Nephron progenitor cell (in vitro differentiated cells): ENCODE measurements at regions not wholly inside any gene's neighbourhood (a gene's known extent, or its start where the extent isn't known, plus 50 kb on each side); places are given as distances from the start of the nearest gene placed in this dataset.
"Not testable (repeated sequence)": the region's sequence is repeated elsewhere in the genome, so short reads cannot be mapped to it uniquely, and the experiment has no call there.

Experiments used
- DNase-seq: peaks from one replicate; pipeline ENCODE4 v3.0.0; 2021
- H3K27ac Mint-ChIP-seq: 2 replicates; pipeline ENCODE4 v1.8.0; 2021; ENCODE audit warnings: mild to moderate bottlenecking, moderate library complexity, mixed read lengths
- H3K27me3 Mint-ChIP-seq: 2 replicates; pipeline ENCODE4 v1.8.0; 2021; ENCODE audit warnings: mild to moderate bottlenecking, low read depth, mixed read lengths; ENCODE audit not compliant: poor library complexity
- H3K36me3 Mint-ChIP-seq: 2 replicates; pipeline ENCODE4 v1.8.0; 2021; ENCODE audit warnings: low read depth, mixed read lengths
- H3K4me1 Mint-ChIP-seq: 2 replicates; pipeline ENCODE4 v1.8.0; 2021; ENCODE audit warnings: mixed read lengths
- H3K4me3 Mint-ChIP-seq: 2 replicates; pipeline ENCODE4 v1.8.0; 2021; ENCODE audit warnings: mild to moderate bottlenecking, moderate library complexity, mixed read lengths
- H3K9me3 Mint-ChIP-seq: 2 replicates; pipeline ENCODE4 v1.8.0; 2021; ENCODE audit warnings: mild to moderate bottlenecking, moderate library complexity, mixed read lengths
- TF ChIP-seq, protein P1 (sequence below): fragments of 200-600 bp; sonication (generic); IDR thresholded peaks from 2 replicates; pipeline ENCODE4 v1.5.0; 2021; ENCODE audit warnings: antibody characterized with exemption

GRCh38 chr5:115423541-115423940, 121.0 kb downstream of the FEM1C start:
- Mint-ChIP-seq H3K27ac (no peak overlapping the region), H3K4me1 (peaks cover 13% of the 10 kb centered on the region), H3K9me3 (no peaks in the 10 kb centered on the region), H3K4me3 (no peak overlapping the region), H3K27me3 (peaks cover 10% of the 10 kb centered on the region), H3K36me3 (no peaks in the 10 kb centered on the region)
- TF ChIP-seq, protein P1, sequence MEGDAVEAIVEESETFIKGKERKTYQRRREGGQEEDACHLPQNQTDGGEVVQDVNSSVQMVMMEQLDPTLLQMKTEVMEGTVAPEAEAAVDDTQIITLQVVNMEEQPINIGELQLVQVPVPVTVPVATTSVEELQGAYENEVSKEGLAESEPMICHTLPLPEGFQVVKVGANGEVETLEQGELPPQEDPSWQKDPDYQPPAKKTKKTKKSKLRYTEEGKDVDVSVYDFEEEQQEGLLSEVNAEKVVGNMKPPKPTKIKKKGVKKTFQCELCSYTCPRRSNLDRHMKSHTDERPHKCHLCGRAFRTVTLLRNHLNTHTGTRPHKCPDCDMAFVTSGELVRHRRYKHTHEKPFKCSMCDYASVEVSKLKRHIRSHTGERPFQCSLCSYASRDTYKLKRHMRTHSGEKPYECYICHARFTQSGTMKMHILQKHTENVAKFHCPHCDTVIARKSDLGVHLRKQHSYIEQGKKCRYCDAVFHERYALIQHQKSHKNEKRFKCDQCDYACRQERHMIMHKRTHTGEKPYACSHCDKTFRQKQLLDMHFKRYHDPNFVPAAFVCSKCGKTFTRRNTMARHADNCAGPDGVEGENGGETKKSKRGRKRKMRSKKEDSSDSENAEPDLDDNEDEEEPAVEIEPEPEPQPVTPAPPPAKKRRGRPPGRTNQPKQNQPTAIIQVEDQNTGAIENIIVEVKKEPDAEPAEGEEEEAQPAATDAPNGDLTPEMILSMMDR, result no peak
- no peak for DNase-seq

DNA sequence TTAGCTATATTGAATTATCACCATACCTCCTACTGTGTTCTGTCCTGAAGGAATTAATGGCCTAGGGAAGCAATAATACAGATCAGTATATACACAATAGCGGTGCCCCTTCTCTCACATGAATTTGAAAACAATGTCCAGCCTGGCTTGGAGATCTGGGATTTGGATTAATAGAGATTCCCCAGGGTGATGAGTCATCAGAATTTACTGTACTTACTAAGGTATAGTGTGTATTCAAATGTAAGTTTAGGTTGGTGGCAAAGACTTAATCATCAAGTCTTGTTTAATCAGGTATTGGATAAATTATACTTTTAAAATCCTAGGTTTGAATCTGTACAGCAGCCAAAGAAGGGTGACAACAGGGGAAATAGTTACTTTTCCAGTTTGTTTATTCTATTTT, 121.5 kb downstream of the FEM1C start:
- H3K36me3 Mint-ChIP-seq, result no peaks in the 10 kb centered on the region
- H3K27ac Mint-ChIP-seq, result no peak overlapping the region
- H3K27me3 Mint-ChIP-seq, result peaks cover 9% of the 10 kb centered on the region
- peaks cover 8% of the 10 kb centered on the region for H3K4me1 Mint-ChIP-seq
- no peak for DNase-seq
- H3K4me3 Mint-ChIP-seq, result no peak overlapping the region
- no peaks in the 10 kb centered on the region for H3K9me3 Mint-ChIP-seq
- TF ChIP-seq, protein P1, result no peak

- H3K36me3 Mint-ChIP-seq, H3K27ac Mint-ChIP-seq, H3K27me3 Mint-ChIP-seq, H3K4me1 Mint-ChIP-seq, H3K4me3 Mint-ChIP-seq, DNase-seq, H3K9me3 Mint-ChIP-seq: not testable (repeated sequence)
These were observed 123.8 kb downstream of the FEM1C start for GRCh38 chr5:115420812-115421211.

- Mint-ChIP-seq H3K36me3 (no peaks in the 10 kb centered on the region), H3K27ac (no peak overlapping the region), H3K9me3 (no peaks in the 10 kb centered on the region), H3K27me3 (peaks cover 3% of the 10 kb centered on the region), H3K4me1 (no peaks in the 10 kb centered on the region), H3K4me3 (no peak overlapping the region)
- no peak for DNase-seq
- TF ChIP-seq, protein P1, result no peak
These were observed 123.6 kb upstream of the CCDC112 start for GRCh38 chr5:115419846-115420585.

- Mint-ChIP-seq H3K4me3 (no peak overlapping the region), H3K36me3 (no peaks in the 10 kb centered on the region), H3K4me1 (no peaks in the 10 kb centered on the region), H3K27me3 (peaks cover 3% of the 10 kb centered on the region), H3K9me3 (no peaks in the 10 kb centered on the region), H3K27ac (no peak overlapping the region)
- DNase-seq, result no peak
- TF ChIP-seq, protein P1, result no peak
These were observed 122.3 kb upstream of the CCDC112 start for GRCh38 chr5:115418788-115419187.

- DNase-seq, result no peak
- H3K36me3 Mint-ChIP-seq, result no peaks in the 10 kb centered on the region
- H3K4me3 Mint-ChIP-seq, result no peak overlapping the region
- no peak overlapping the region for H3K27ac Mint-ChIP-seq
- TF ChIP-seq, protein P1, result no peak
- H3K4me1 Mint-ChIP-seq, result no peaks in the 10 kb centered on the region
- peaks cover 3% of the 10 kb centered on the region for H3K27me3 Mint-ChIP-seq
- H3K9me3 Mint-ChIP-seq, result no peaks in the 10 kb centered on the region
These were observed 120.6 kb upstream of the CCDC112 start for GRCh38 chr5:115417076-115417475.
